Transverse colon (tissue), 4 donors: ENCODE measurements at regions not wholly inside any gene's neighbourhood (a gene's known extent, or its start where the extent isn't known, plus 50 kb on each side); places are given as distances from the start of the nearest gene placed in this dataset.

Experiments
- DNase-seq: peaks from one replicate; pipeline ENCODE4 v3.0.0-alpha.2; 2019
- H3K27ac ChIP-seq, 4 donors: fragments of 200-600 bp; sonication (generic); 2 replicates each; pipeline ENCODE4 v1.5.1; 2016 to 2018; ENCODE audit warnings: inconsistent platforms in 4 of 4
- H3K27me3 ChIP-seq: fragments of 200-600 bp; sonication (generic); 2 replicates; pipeline ENCODE4 v1.5.1; 2017; ENCODE audit warnings: inconsistent platforms
- H3K36me3 ChIP-seq, 4 donors: fragments of 200-600 bp; sonication (generic); 2 replicates each; pipeline ENCODE4 v1.5.1; 2017 to 2019; ENCODE audit warnings: inconsistent platforms in 4 of 4
- H3K4me1 ChIP-seq, 4 donors: fragments of 200-600 bp; sonication (generic); 2 replicates each; pipeline ENCODE4 v1.5.1; 2017 to 2020; ENCODE audit warnings: inconsistent platforms in 4 of 4
- H3K4me3 ChIP-seq, 4 donors: fragments of 200-600 bp; sonication (generic); 1 replicate in 1 of 4; 2 replicates in 3 of 4; pipeline versions ENCODE4 v1.5.1 to v1.6.1; 2017 to 2019; ENCODE audit warnings: inconsistent platforms in 4 of 4
- H3K9me3 ChIP-seq, 2 donors: fragments of 200-600 bp; sonication (generic); 2 replicates each; pipeline ENCODE4 v1.5.1; 2017 to 2019; ENCODE audit warnings: inconsistent platforms in 2 of 2
- EP300 ChIP-seq: sonication (generic); formaldehyde crosslinking; IDR thresholded peaks from one replicate; pipeline ENCODE4 v1.6.1; 2017; ENCODE audit warnings: antibody characterized with exemption, low read depth
- POLR2A ChIP-seq: fragments of 450-650 bp; IDR thresholded peaks from one replicate; pipeline ENCODE4 v1.6.1; 2016; ENCODE audit warnings: antibody characterized with exemption, mild to moderate bottlenecking, moderate library complexity
- POLR2AphosphoS5 ChIP-seq, 3 donors: sonication (generic); formaldehyde crosslinking; IDR thresholded peaks; one replicate each; pipeline ENCODE4 v1.6.1; 2016; ENCODE audit warnings: antibody characterized with exemption in 3 of 3
- WGBS, 2 donors: methylation state at CpG; one replicate each; pipeline ENCODE4 v1.1.5; 2018; ENCODE audit warnings: low coverage in 1 of 2; 5-methylcytosine and 5-hydroxymethylcytosine counted together
- in situ Hi-C, 4 donors: fragments of 200-750 bp; cut with MboI; loops; one replicate each; pipeline versions ENCODE4 v1.15.0 to v1.15.1; 2017; ENCODE audit warnings: low sequenced_read_pairs in 3 of 4, low pct_ligation_motif_present in 1 of 4, low pct_unique_long_range_greater_than_20kb in 1 of 4
- intact Hi-C: fragments of 100-400 bp; cut with DNase I; formaldehyde crosslinking; loops from one replicate; pipeline ENCODE4 v1.15.1; 2023; ENCODE audit warnings: low total_unique reads
- TF ChIP-seq, protein P1 (sequence below), 5 experiments: fragments of 200-600 bp in 3 of 5; fragments of 450-650 bp in 2 of 5; sonication (generic) in 3 of 5; IDR thresholded peaks; 1 replicate in 2 of 5; 2 replicates in 3 of 5; pipeline ENCODE4 v1.5.1; 2016 to 2017; ENCODE audit warnings: antibody characterized with exemption in 5 of 5, inconsistent platforms in 3 of 5, mild to moderate bottlenecking in 2 of 5, moderate library complexity in 1 of 5

DNA sequence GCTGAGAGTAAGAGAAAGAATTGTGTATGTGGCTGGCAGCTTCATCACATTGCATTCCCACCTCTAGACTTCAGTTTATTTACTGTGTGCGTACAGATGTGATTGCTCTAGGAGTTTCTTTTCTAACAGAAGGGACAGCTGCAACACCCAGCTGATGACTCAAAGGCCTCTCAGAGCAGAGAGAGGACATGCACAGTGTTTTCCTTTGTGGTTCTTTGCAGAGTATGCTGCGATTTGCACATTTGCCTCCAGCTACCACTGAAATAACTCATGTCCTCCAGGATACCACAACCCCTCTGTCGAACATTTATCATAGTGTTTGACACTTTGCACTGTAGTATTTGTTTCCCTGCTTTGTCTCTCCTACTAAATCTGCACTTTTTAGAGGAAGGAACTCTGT lies 294.1 kb downstream of the STIM2 start:
- H3K4me3 ChIP-seq = no peak overlapping the region
- no peaks in the 10 kb centered on the region for H3K27me3 ChIP-seq
- intact Hi-C loops (no loop called here), in situ Hi-C loops (no loop called here)
- TF ChIP-seq, protein P1, sequence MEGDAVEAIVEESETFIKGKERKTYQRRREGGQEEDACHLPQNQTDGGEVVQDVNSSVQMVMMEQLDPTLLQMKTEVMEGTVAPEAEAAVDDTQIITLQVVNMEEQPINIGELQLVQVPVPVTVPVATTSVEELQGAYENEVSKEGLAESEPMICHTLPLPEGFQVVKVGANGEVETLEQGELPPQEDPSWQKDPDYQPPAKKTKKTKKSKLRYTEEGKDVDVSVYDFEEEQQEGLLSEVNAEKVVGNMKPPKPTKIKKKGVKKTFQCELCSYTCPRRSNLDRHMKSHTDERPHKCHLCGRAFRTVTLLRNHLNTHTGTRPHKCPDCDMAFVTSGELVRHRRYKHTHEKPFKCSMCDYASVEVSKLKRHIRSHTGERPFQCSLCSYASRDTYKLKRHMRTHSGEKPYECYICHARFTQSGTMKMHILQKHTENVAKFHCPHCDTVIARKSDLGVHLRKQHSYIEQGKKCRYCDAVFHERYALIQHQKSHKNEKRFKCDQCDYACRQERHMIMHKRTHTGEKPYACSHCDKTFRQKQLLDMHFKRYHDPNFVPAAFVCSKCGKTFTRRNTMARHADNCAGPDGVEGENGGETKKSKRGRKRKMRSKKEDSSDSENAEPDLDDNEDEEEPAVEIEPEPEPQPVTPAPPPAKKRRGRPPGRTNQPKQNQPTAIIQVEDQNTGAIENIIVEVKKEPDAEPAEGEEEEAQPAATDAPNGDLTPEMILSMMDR (IDR thresholded peaks at IDR 0.05) = no peak
- TF ChIP-seq EP300 (no peak), POLR2A (no peak), POLR2AphosphoS5 (IDR thresholded peaks at IDR 0.05) (no peak)
- no peaks in the 10 kb centered on the region for H3K9me3 ChIP-seq
- no peak overlapping the region for H3K27ac ChIP-seq
- H3K4me1 ChIP-seq = no peaks in the 10 kb centered on the region
- no peaks in the 10 kb centered on the region for H3K36me3 ChIP-seq
- DNase-seq = no peak
- WGBS, 2 donors = 0 to 7% methylated on average over 2 to 3 of the region's 3 CpGs

DNA sequence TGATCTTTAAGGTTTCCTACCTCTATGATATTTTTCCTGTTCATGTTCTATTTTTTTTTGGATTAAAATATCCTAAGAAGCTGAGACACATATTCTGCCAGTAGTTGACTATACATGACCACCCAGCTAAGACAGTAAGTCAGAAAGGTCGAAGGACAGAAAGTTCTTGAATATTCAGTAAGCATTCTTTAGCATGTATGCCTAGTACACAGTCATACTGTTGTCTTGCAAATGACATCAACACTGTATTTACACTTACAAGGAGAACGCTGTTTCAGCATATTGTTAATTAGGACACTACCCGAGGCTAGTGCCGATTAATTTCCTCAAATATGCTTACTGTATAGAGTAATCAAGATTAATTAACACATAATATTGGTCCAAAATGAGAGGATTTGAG lies 300.6 kb downstream of the STIM2 start:
- H3K9me3 ChIP-seq = no peaks in the 10 kb centered on the region
- H3K36me3 ChIP-seq = no peaks in the 10 kb centered on the region
- H3K27me3 ChIP-seq = no peaks in the 10 kb centered on the region
- intact Hi-C loops (loop anchor here (10.0 kb wide), 1 partner anchor 1206 kb away; no protein-coding TSS in a partner anchor), in situ Hi-C loops (no loop called here)
- no peak overlapping the region for H3K27ac ChIP-seq
- WGBS, 2 donors = 88 to 90% methylated on average over 4 of the region's 4 CpGs
- no peak overlapping the region for H3K4me3 ChIP-seq
- no peak for TF ChIP-seq EP300
- TF ChIP-seq POLR2AphosphoS5 (IDR thresholded peaks at IDR 0.05) = no peak
- TF ChIP-seq, protein P1 (IDR thresholded peaks at IDR 0.05) = no peak
- no peak for TF ChIP-seq POLR2A
- no peak for DNase-seq
- H3K4me1 ChIP-seq = no peaks in the 10 kb centered on the region

DNA sequence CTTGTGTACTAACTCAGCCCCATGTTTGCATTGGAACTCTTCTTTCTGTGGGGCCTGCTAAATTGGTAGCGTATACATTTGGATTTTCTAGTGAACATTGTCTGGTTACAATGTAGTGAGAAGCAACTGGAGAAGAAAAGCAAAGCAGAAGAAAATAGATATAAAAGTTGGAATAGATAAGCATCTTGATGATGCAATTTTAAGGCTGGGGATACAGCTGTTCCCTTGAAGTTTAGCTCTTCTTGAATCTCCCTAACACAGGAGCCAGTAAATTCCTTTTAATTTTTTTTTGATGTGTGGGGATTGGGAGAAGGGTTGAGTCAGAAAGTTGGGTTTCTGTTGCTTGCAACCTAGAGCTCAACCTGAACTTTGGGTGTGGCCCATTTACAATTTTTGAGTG lies 308.1 kb downstream of the STIM2 start:
- H3K27me3 ChIP-seq = no peaks in the 10 kb centered on the region
- H3K4me3 ChIP-seq = no peak overlapping the region
- in situ Hi-C loops = no loop called here
- H3K9me3 ChIP-seq = no peaks in the 10 kb centered on the region
- intact Hi-C loops = loop anchor here (10.0 kb wide), 1 partner anchor 1214 kb away; no protein-coding TSS in a partner anchor
- TF ChIP-seq POLR2A = no peak
- no peak for TF ChIP-seq POLR2AphosphoS5 (IDR thresholded peaks at IDR 0.05)
- TF ChIP-seq EP300 = no peak
- TF ChIP-seq, protein P1 (IDR thresholded peaks at IDR 0.05) = no peak
- no peaks in the 10 kb centered on the region for H3K36me3 ChIP-seq
- no peak overlapping the region for H3K27ac ChIP-seq
- no peaks in the 10 kb centered on the region for H3K4me1 ChIP-seq
- WGBS, 2 donors = 100% methylated on average over 1 of the region's 1 CpG
- no peak for DNase-seq

DNA sequence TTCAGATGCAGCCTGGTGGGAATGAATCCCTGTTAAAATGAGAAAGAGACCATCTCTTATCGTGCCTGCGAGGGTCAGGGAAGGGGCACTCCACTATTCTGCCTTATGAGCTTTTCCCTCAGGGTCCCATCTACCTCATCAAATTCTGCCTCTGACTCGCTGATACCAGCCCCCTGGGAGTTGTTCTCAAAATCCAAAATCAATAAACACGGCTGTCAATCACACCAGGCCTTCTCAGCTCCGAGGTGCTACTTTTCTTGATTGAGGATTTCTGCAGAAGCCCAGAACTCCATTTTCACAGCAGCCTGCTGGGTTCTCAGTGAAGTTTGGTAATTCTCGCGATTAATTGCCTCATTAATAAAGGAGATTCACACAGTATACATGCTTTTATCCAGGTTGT lies 312.6 kb downstream of the STIM2 start:
- H3K27ac ChIP-seq = no peak overlapping the region
- H3K9me3 ChIP-seq = no peaks in the 10 kb centered on the region
- intact Hi-C loops (no loop called here), in situ Hi-C loops (no loop called here)
- no peak overlapping the region for H3K4me3 ChIP-seq
- no peaks in the 10 kb centered on the region for H3K27me3 ChIP-seq
- WGBS, 2 donors = 78% methylated on average over 7 of the region's 7 CpGs; no CpG with 5 or more reads in 1 of the 2 donors
- H3K4me1 ChIP-seq = no peaks in the 10 kb centered on the region
- TF ChIP-seq EP300 (no peak), POLR2A (no peak), POLR2AphosphoS5 (IDR thresholded peaks at IDR 0.05) (no peak)
- TF ChIP-seq, protein P1 (IDR thresholded peaks at IDR 0.05) = no peak
- DNase-seq = no peak
- no peaks in the 10 kb centered on the region for H3K36me3 ChIP-seq
